ENCODE measurements at regions not wholly inside any gene's neighbourhood (a gene's known extent, or its start where the extent isn't known, plus 50 kb on each side); places are given as distances from the start of the nearest gene placed in this dataset.

GRCh38 chr6:110529907-110530306 is 53.5 kb upstream of the SLC22A16 start:
- no peaks in the 10 kb centered on the region; the same call in 1 of the 2 replicates for H3K4me1 ChIP-seq
- no peaks in the 10 kb centered on the region for H3K9me3 ChIP-seq
- no peak for DNase-seq
- H3K27me3 ChIP-seq: no peaks in the 10 kb centered on the region
- no peaks in the 10 kb centered on the region for H3K36me3 ChIP-seq
- H3K4me3 ChIP-seq (ENCODE audit: low read depth, low read length): no peak overlapping the region
- no peak for TF ChIP-seq CTCF (IDR thresholded peaks at IDR 0.05; ENCODE audit: low read depth, low read length)

GRCh38 chr6:110529355-110529754 is 52.9 kb upstream of the SLC22A16 start:
- no peaks in the 10 kb centered on the region; the same call in 1 of the 2 replicates for H3K4me1 ChIP-seq
- no peaks in the 10 kb centered on the region for H3K9me3 ChIP-seq
- no peak overlapping the region for H3K4me3 ChIP-seq (ENCODE audit: low read depth, low read length)
- no peaks in the 10 kb centered on the region for H3K36me3 ChIP-seq
- TF ChIP-seq CTCF (IDR thresholded peaks at IDR 0.05; ENCODE audit: low read depth, low read length): no peak
- H3K27me3 ChIP-seq: no peaks in the 10 kb centered on the region
- no peak for DNase-seq

GRCh38 chr6:110528930-110529325 is 52.5 kb upstream of the SLC22A16 start:
- Histone ChIP-seq H3K4me3 (ENCODE audit: low read depth, low read length) (no peak overlapping the region), H3K27me3 (no peaks in the 10 kb centered on the region), H3K4me1 (no peaks in the 10 kb centered on the region; the same call in 1 of the 2 replicates), H3K9me3 (no peaks in the 10 kb centered on the region), H3K36me3 (no peaks in the 10 kb centered on the region)
- no peak for DNase-seq
- no peak for TF ChIP-seq CTCF (IDR thresholded peaks at IDR 0.05; ENCODE audit: low read depth, low read length)

- Histone ChIP-seq H3K27me3 (no peaks in the 10 kb centered on the region), H3K4me1 (no peaks in the 10 kb centered on the region; the same call in 1 of the 2 replicates)
- peak; percentile 62 for DNase-seq
These were observed 51.9 kb upstream of the SLC22A16 start for GRCh38 chr6:110528101-110528929.

GRCh38 chr6:110527516-110527915 is 51.1 kb upstream of the SLC22A16 start:
- Histone ChIP-seq H3K4me1 (no peaks in the 10 kb centered on the region; the same call in 1 of the 2 replicates), H3K36me3 (no peaks in the 10 kb centered on the region), H3K4me3 (ENCODE audit: low read depth, low read length) (no peak overlapping the region), H3K27me3 (no peaks in the 10 kb centered on the region), H3K9me3 (no peaks in the 10 kb centered on the region)
- no peak for TF ChIP-seq CTCF (IDR thresholded peaks at IDR 0.05; ENCODE audit: low read depth, low read length)
- no peak for DNase-seq

More at GRCh38 chr6:110528101-110528929, 51.9 kb upstream of the SLC22A16 start:
- peak; percentile 78 for TF ChIP-seq CTCF (IDR thresholded peaks at IDR 0.05; ENCODE audit: low read depth, low read length)
- no peaks in the 10 kb centered on the region for H3K9me3 ChIP-seq
- no peaks in the 10 kb centered on the region for H3K36me3 ChIP-seq
- H3K4me3 ChIP-seq (ENCODE audit: low read depth, low read length): no peak overlapping the region

GRCh38 chr6:110526726-110527125 is 50.3 kb upstream of the SLC22A16 start:
- no peak for DNase-seq
- TF ChIP-seq CTCF (IDR thresholded peaks at IDR 0.05; ENCODE audit: low read depth, low read length): no peak
- Histone ChIP-seq H3K4me3 (ENCODE audit: low read depth, low read length) (no peak overlapping the region), H3K4me1 (no peaks in the 10 kb centered on the region; the same call in 1 of the 2 replicates), H3K27me3 (no peaks in the 10 kb centered on the region), H3K36me3 (no peaks in the 10 kb centered on the region), H3K9me3 (no peaks in the 10 kb centered on the region)
